GM23338 (cell line): ENCODE measurements at regions not wholly inside any gene's neighbourhood (a gene's known extent, or its start where the extent isn't known, plus 50 kb on each side); places are given as distances from the start of the nearest gene placed in this dataset.

ENCODE experiments used
- CREB1 ChIP-seq: fragments of 250-450 bp; sonication (Bioruptor Pico); IDR thresholded peaks from 2 replicates; pipeline ENCODE4 v1.5.0; 2020; ENCODE audit warnings: low read depth, mild to moderate bottlenecking, moderate library complexity
- ETS1 ChIP-seq: IDR thresholded peaks from 2 replicates; pipeline ENCODE4 v1.6.1; 2016; ENCODE audit warnings: antibody characterized with exemption
- EZH2 ChIP-seq: fragments of 200-600 bp; sonication (generic); IDR thresholded peaks from one replicate; pipeline ENCODE4 v1.8.0; 2017; ENCODE audit warnings: antibody characterized with exemption, mild to moderate bottlenecking, low read depth; ENCODE audit not compliant: unreplicated experiment
- EZH2phosphoT487 ChIP-seq: fragments of 200-600 bp; sonication (generic); IDR thresholded peaks from one replicate; pipeline ENCODE4 v1.8.1; 2018; ENCODE audit warnings: antibody characterized with exemption; ENCODE audit not compliant: unreplicated experiment
- JUNB ChIP-seq: IDR thresholded peaks from one replicate; pipeline ENCODE4 v1.6.1; 2016; ENCODE audit warnings: antibody characterized with exemption; ENCODE audit not compliant: unreplicated experiment
- NANOG ChIP-seq: IDR thresholded peaks from 2 replicates; pipeline ENCODE4 v1.6.1; 2016; ENCODE audit warnings: antibody characterized with exemption, borderline replicate concordance
- POLR2AphosphoS5 ChIP-seq: IDR thresholded peaks from 2 replicates; pipeline ENCODE4 v1.6.1; 2016; ENCODE audit warnings: antibody characterized with exemption, low read depth
- STAT1 ChIP-seq: IDR thresholded peaks from one replicate; pipeline ENCODE4 v1.6.1; 2016; ENCODE audit warnings: antibody characterized with exemption; ENCODE audit not compliant: unreplicated experiment
- ZNF114 ChIP-seq: fragments of 250-450 bp; sonication (Bioruptor Pico); IDR thresholded peaks from 2 replicates; pipeline ENCODE4 v1.5.0; 2020; ENCODE audit warnings: mild to moderate bottlenecking, moderate library complexity
- ZNF331 ChIP-seq: fragments of 250-450 bp; sonication (Bioruptor Pico); IDR thresholded peaks from 2 replicates; pipeline ENCODE4 v1.5.0; 2020; ENCODE audit warnings: low read depth, mild to moderate bottlenecking, moderate library complexity
- ZNF462 ChIP-seq: fragments of 250-450 bp; sonication (Bioruptor Pico); IDR thresholded peaks from 2 replicates; pipeline ENCODE4 v1.5.0; 2020; ENCODE audit warnings: mild to moderate bottlenecking, moderate library complexity
- TF ChIP-seq, protein P1 (sequence below), 2 experiments: fragments of 200-600 bp in 1 of 2; sonication (generic) in 1 of 2; conservative IDR thresholded peaks; 2 replicates each; pipeline versions ENCODE4 v1.5.1 to v1.6.1; 2016 to 2017; ENCODE audit warnings: antibody characterized with exemption in 2 of 2, low read depth in 2 of 2, mild to moderate bottlenecking in 2 of 2, moderate library complexity in 1 of 2
- TF ChIP-seq, protein P2 (sequence below): IDR thresholded peaks from one replicate; pipeline ENCODE4 v1.6.1; 2018; ENCODE audit warnings: antibody characterized with exemption; ENCODE audit not compliant: unreplicated experiment

DNA sequence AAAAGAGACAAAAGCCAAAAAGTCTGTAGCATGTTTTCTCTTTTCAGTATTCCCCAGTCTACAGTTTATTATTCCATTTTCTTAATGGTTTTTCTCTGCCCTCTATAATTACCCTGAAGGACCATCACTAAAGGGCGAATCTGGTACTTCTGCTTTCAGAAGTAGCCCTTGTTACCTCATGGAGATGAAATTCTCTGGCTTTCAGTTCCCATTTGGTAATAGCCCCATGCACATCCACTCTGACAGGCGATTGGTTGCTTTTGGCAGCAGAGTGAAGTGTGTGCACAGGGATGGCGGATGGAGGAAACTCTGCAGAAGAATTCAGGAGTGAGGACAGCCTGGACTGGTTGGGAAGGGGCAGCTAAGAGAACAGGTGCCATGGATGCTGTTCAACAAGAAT, 66.3 kb upstream of the NABP1 start:
- TF ChIP-seq EZH2, result no peak
- TF ChIP-seq JUNB, result no peak
- no peak for TF ChIP-seq CREB1 (CRISPR knock-in tag)
- TF ChIP-seq, protein P1, sequence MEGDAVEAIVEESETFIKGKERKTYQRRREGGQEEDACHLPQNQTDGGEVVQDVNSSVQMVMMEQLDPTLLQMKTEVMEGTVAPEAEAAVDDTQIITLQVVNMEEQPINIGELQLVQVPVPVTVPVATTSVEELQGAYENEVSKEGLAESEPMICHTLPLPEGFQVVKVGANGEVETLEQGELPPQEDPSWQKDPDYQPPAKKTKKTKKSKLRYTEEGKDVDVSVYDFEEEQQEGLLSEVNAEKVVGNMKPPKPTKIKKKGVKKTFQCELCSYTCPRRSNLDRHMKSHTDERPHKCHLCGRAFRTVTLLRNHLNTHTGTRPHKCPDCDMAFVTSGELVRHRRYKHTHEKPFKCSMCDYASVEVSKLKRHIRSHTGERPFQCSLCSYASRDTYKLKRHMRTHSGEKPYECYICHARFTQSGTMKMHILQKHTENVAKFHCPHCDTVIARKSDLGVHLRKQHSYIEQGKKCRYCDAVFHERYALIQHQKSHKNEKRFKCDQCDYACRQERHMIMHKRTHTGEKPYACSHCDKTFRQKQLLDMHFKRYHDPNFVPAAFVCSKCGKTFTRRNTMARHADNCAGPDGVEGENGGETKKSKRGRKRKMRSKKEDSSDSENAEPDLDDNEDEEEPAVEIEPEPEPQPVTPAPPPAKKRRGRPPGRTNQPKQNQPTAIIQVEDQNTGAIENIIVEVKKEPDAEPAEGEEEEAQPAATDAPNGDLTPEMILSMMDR (conservative IDR thresholded peaks at IDR 0.05; ENCODE audit: low read depth in 2 of 2), result no peak
- TF ChIP-seq, protein P2, sequence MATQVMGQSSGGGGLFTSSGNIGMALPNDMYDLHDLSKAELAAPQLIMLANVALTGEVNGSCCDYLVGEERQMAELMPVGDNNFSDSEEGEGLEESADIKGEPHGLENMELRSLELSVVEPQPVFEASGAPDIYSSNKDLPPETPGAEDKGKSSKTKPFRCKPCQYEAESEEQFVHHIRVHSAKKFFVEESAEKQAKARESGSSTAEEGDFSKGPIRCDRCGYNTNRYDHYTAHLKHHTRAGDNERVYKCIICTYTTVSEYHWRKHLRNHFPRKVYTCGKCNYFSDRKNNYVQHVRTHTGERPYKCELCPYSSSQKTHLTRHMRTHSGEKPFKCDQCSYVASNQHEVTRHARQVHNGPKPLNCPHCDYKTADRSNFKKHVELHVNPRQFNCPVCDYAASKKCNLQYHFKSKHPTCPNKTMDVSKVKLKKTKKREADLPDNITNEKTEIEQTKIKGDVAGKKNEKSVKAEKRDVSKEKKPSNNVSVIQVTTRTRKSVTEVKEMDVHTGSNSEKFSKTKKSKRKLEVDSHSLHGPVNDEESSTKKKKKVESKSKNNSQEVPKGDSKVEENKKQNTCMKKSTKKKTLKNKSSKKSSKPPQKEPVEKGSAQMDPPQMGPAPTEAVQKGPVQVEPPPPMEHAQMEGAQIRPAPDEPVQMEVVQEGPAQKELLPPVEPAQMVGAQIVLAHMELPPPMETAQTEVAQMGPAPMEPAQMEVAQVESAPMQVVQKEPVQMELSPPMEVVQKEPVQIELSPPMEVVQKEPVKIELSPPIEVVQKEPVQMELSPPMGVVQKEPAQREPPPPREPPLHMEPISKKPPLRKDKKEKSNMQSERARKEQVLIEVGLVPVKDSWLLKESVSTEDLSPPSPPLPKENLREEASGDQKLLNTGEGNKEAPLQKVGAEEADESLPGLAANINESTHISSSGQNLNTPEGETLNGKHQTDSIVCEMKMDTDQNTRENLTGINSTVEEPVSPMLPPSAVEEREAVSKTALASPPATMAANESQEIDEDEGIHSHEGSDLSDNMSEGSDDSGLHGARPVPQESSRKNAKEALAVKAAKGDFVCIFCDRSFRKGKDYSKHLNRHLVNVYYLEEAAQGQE, result no peak
- TF ChIP-seq POLR2AphosphoS5, result no peak
- no peak for TF ChIP-seq EZH2phosphoT487
- TF ChIP-seq ZNF462 (CRISPR knock-in tag), result no peak
- no peak for TF ChIP-seq NANOG
- no peak for TF ChIP-seq ZNF331 (CRISPR knock-in tag)
- TF ChIP-seq ETS1, result no peak
- TF ChIP-seq STAT1, result no peak
- TF ChIP-seq ZNF114, result no peak
